HL-60 (cell line): ENCODE measurements at regions not wholly inside any gene's neighbourhood (a gene's known extent, or its start where the extent isn't known, plus 50 kb on each side); places are given as distances from the start of the nearest gene placed in this dataset.

ENCODE experiments used
- DNase-seq, 2 experiments: peaks; one replicate each; pipeline ENCODE4 v3.0.0-alpha.2; 2010 to 2020; ENCODE audit warnings: low read depth in 1 of 2, low spot score in 1 of 2
- H3K27ac ChIP-seq: fragments of 250-450 bp; sonication (Bioruptor Pico); replicated peaks from 2 replicates; pipeline ENCODE4 v1.5.1; 2020; ENCODE audit warnings: mild to moderate bottlenecking, moderate library complexity
- H3K27me3 ChIP-seq: fragments of 250-450 bp; sonication (Bioruptor Pico); 2 replicates; pipeline ENCODE4 v1.5.1; 2021; ENCODE audit warnings: mild to moderate bottlenecking, moderate library complexity; ENCODE audit not compliant: insufficient read depth, poor library complexity, severe bottlenecking
- H3K4me3 ChIP-seq: replicated peaks from 2 replicates; pipeline ENCODE4 v1.5.1; 2011; ENCODE audit warnings: mild to moderate bottlenecking, control low read depth, low read length; ENCODE audit not compliant: insufficient read depth
- GABPA ChIP-seq: IDR thresholded peaks from 2 replicates; pipeline ENCODE4 v1.6.1; 2012; ENCODE audit warnings: low read depth
- POLR2AphosphoS5 ChIP-seq: IDR thresholded peaks from 2 replicates; pipeline ENCODE4 v1.6.1; 2012; ENCODE audit warnings: low read depth
- REST ChIP-seq: IDR thresholded peaks from 2 replicates; pipeline ENCODE4 v1.6.1; 2012; ENCODE audit warnings: low read depth; ENCODE audit not compliant: insufficient replicate concordance
- SPI1 ChIP-seq: IDR thresholded peaks from 2 replicates; pipeline ENCODE4 v1.6.1; 2012; ENCODE audit warnings: low read depth, mild to moderate bottlenecking, borderline replicate concordance
- TF ChIP-seq, protein P1 (sequence below): IDR thresholded peaks from one replicate; pipeline ENCODE4 v1.5.1; 2011; ENCODE audit warnings: low read length, control low read depth, inconsistent platforms; ENCODE audit not compliant: insufficient read depth

- DNase-seq, result no peak
- Histone ChIP-seq H3K4me3 (no peak overlapping the region), H3K27me3 (no peaks in the 10 kb centered on the region), H3K27ac (no peak overlapping the region)
- TF ChIP-seq SPI1 (no peak), GABPA (no peak), REST (no peak), POLR2AphosphoS5 (no peak)
- TF ChIP-seq, protein P1, sequence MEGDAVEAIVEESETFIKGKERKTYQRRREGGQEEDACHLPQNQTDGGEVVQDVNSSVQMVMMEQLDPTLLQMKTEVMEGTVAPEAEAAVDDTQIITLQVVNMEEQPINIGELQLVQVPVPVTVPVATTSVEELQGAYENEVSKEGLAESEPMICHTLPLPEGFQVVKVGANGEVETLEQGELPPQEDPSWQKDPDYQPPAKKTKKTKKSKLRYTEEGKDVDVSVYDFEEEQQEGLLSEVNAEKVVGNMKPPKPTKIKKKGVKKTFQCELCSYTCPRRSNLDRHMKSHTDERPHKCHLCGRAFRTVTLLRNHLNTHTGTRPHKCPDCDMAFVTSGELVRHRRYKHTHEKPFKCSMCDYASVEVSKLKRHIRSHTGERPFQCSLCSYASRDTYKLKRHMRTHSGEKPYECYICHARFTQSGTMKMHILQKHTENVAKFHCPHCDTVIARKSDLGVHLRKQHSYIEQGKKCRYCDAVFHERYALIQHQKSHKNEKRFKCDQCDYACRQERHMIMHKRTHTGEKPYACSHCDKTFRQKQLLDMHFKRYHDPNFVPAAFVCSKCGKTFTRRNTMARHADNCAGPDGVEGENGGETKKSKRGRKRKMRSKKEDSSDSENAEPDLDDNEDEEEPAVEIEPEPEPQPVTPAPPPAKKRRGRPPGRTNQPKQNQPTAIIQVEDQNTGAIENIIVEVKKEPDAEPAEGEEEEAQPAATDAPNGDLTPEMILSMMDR, result no peak
Measured at GRCh38 chr14:48693793-48694192, 892.4 kb downstream of the RPS29 start.

GRCh38 chr14:48690349-48690748 is 895.8 kb downstream of the RPS29 start:
- no peak overlapping the region for H3K27ac ChIP-seq
- DNase-seq, result no peak
- no peaks in the 10 kb centered on the region for H3K27me3 ChIP-seq
- TF ChIP-seq GABPA, result no peak
- TF ChIP-seq, protein P1, result no peak
- no peak for TF ChIP-seq REST
- no peak for TF ChIP-seq POLR2AphosphoS5
- TF ChIP-seq SPI1, result no peak
- no peak overlapping the region for H3K4me3 ChIP-seq

DNA sequence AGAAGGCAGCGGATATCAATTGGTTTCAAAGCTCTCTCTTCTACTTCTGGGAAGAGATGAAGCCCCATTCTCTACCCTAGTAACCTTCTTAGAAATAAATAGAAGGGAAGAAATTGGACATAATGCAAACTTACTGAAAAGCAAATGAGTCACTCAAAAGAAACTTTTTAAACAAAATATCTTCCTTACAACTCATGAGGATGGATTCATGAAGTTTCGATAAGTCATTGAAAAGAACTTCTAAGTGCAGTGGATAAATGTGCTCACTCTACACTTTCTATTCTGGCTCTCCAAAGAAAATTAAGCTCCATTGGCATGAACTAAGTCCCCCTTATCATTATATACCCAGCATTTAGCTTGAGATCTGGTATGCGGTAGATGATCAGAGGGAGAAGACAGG is 899.5 kb downstream of the RPS29 start:
- no peak overlapping the region for H3K27ac ChIP-seq
- H3K4me3 ChIP-seq, result no peak overlapping the region
- H3K27me3 ChIP-seq, result no peaks in the 10 kb centered on the region
- TF ChIP-seq SPI1 (no peak), POLR2AphosphoS5 (no peak), GABPA (no peak), REST (no peak)
- TF ChIP-seq, protein P1, result no peak
- DNase-seq, result no peak
